Kidney epithelial cell (primary cell): ENCODE measurements at regions not wholly inside any gene's neighbourhood (a gene's known extent, or its start where the extent isn't known, plus 50 kb on each side); places are given as distances from the start of the nearest gene placed in this dataset.

Experiments
- DNase-seq: peaks from one replicate; pipeline ENCODE4 v3.0.0-alpha.2; 2010; ENCODE audit warnings: low read depth
- H3K27me3 ChIP-seq: 2 replicates; pipeline ENCODE4 v1.6.0; 2011; ENCODE audit warnings: low read length; ENCODE audit not compliant: control insufficient read depth, insufficient read depth
- H3K36me3 ChIP-seq: 2 replicates; pipeline ENCODE4 v1.5.1; 2011; ENCODE audit warnings: low read length; ENCODE audit not compliant: control insufficient read depth, insufficient read depth
- H3K4me3 ChIP-seq: 2 replicates; pipeline ENCODE4 v1.5.1; 2011; ENCODE audit warnings: low read depth, mild to moderate bottlenecking, control low read depth, low read length
- CTCF ChIP-seq: IDR thresholded peaks from 2 replicates; pipeline ENCODE4 v1.5.1; 2011; ENCODE audit warnings: mild to moderate bottlenecking, moderate library complexity, low read length, control low read depth, inconsistent platforms; ENCODE audit not compliant: insufficient read depth, poor library complexity, severe bottlenecking

- Histone ChIP-seq H3K36me3 (no peaks in the 10 kb centered on the region), H3K4me3 (no peak overlapping the region), H3K27me3 (no peaks in the 10 kb centered on the region)
- no peak for TF ChIP-seq CTCF
- DNase-seq = no peak
Observed at GRCh38 chr1:58256546-58256945, 290.0 kb downstream of the OMA1 start.

DNA sequence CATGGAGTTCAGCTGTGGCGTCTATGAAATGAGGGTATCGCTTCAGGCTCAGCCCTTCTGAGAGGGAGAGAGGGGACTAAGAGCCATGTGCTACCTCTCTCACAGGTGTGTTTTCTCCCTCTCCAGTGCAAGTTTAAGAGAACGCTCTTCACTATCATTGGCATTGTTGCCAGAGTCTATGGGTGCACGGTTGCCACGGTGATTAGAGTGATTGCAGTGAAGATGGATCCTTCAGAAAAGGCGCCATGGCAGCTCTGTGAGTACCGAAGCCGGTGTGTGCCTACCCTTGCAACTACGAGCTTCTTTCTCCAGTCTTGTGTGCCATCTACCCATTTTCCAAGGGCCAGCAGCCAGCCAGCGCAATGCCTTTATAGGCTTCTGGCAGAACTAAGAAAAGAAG, 290.5 kb downstream of the OMA1 start:
- no peak for DNase-seq
- H3K27me3 ChIP-seq = peaks cover 2% of the 10 kb centered on the region
- H3K4me3 ChIP-seq = no peak overlapping the region
- no peak for TF ChIP-seq CTCF
- H3K36me3 ChIP-seq = no peaks in the 10 kb centered on the region

DNA sequence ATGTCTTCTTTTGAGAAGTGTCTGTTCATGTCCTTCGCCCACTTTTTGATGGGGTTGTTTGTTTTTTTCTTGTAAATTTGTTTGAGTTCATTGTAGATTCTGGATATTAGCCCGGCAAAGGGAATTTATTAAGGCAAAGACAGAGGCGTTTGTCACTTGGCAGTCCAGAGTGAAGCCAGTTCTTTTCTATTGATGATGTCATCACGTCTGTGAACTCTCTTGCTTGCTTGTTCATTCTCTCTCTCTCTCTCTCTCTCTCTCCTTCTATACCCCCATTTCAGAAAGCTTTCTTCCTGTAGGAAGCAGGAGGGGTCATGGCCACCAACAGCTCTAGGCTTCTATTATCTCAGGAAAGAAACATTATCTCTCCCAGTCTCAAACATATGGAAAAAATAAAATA, 291.3 kb downstream of the OMA1 start:
- Histone ChIP-seq H3K27me3 (peaks cover 8% of the 10 kb centered on the region), H3K36me3 (no peaks in the 10 kb centered on the region), H3K4me3 (no peak overlapping the region)
- no peak for DNase-seq
- no peak for TF ChIP-seq CTCF

- H3K27me3 ChIP-seq = peaks cover 33% of the 10 kb centered on the region
- H3K36me3 ChIP-seq = no peaks in the 10 kb centered on the region
- no peak for DNase-seq
- no peak overlapping the region for H3K4me3 ChIP-seq
- TF ChIP-seq CTCF = no peak
Observed at GRCh38 chr1:58251430-58252073, 295.0 kb downstream of the OMA1 start.

DNA sequence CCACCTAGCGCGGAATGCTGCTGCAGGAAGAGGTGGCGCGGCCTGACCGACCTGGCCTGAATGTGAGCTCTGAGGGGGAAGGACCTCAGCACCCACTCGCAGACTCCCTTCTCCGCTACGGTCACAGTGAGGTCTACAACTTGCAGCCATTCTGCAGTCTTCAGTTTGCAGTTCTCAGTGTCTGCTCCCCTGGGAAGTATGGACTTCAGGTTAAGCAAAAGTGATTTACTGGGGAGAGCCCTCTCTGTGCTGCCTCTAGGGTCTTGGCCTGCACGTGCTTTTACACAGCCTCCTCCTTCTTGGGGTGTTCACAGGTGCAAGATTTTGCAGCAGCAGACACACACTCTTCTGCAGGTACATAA, 296.0 kb downstream of the OMA1 start:
- H3K27me3 ChIP-seq = peaks cover 33% of the 10 kb centered on the region
- no peak for TF ChIP-seq CTCF
- no peak overlapping the region for H3K4me3 ChIP-seq

More for the DNA sequence above, 296.0 kb downstream of the OMA1 start:
- no peaks in the 10 kb centered on the region for H3K36me3 ChIP-seq
- DNase-seq = no peak
